ENCODE measurements at regions not wholly inside any gene's neighbourhood (a gene's known extent, or its start where the extent isn't known, plus 50 kb on each side); places are given as distances from the start of the nearest gene placed in this dataset.

- in situ Hi-C loops (cut with MboI; ENCODE audit: low pct_unique_long_range_greater_than_20kb in 2 of 9, low sequenced_read_pairs in 9 of 9, unreplicated experiment in 9 of 9), result loop anchor here in 1 of 9 experiments (25.0 kb wide), 1 partner anchor 428 kb away; no protein-coding TSS in a partner anchor
- WGBS, 10 experiments, result 20 to 94% (median 67%) methylated on average over 1 to 3 of the region's 3 CpGs; no CpG with 5 or more reads in 5 of the 10 experiments
- H3K27ac ChIP-seq, result no peak overlapping the region
- H3K4me1 ChIP-seq (replicated peaks in 1 of 2), result no peaks in the 10 kb centered on the region
- H3K4me3 ChIP-seq, result no peak overlapping the region
- no peak for ATAC-seq (replicated peaks in 6 of 8)
These were observed 51.1 kb upstream of the ZNF107 start for GRCh38 chr7:64614812-64615211.

DNA sequence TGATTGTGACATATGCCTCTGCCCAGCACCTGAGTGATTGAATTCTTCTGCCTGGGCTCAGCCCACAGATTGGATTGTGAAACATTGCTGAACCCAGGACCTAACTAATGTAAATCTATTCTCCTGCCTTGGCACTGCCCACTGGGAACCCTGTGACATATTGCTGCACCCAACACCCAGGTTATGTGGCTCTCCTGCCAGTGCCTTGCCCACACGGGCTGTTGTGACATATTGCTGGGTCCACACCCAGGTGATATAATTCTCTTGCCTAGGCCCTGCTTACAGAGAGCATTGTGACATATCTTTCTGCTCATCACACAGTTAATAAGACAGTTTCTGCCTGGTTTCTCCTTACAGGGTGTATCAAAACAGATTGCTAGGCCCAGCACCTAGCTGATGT lies 50.8 kb upstream of the ZNF680 start:
- Histone ChIP-seq H3K27ac (no peak overlapping the region), H3K4me1 (replicated peaks in 1 of 2) (no peaks in the 10 kb centered on the region), H3K4me3 (no peak overlapping the region)
- ATAC-seq (replicated peaks in 6 of 8), result no peak
- in situ Hi-C loops (cut with MboI; ENCODE audit: low pct_unique_long_range_greater_than_20kb in 2 of 9, low sequenced_read_pairs in 9 of 9, unreplicated experiment in 9 of 9), result loop anchor here in 1 of 9 experiments (25.0 kb wide), 1 partner anchor 426 kb away; no protein-coding TSS in a partner anchor
- 0 to 67% (median 20%) methylated on average over 1 of the region's 1 CpG; no CpG with 5 or more reads in 3 of the 10 experiments for WGBS, 10 experiments

Data from motor neuron (in vitro differentiated cells).